ENCODE measurements at regions not wholly inside any gene's neighbourhood (a gene's known extent, or its start where the extent isn't known, plus 50 kb on each side); places are given as distances from the start of the nearest gene placed in this dataset.
"Not testable (repeated sequence)": the region's sequence is repeated elsewhere in the genome, so short reads cannot be mapped to it uniquely, and the experiment has no call there.

DNA sequence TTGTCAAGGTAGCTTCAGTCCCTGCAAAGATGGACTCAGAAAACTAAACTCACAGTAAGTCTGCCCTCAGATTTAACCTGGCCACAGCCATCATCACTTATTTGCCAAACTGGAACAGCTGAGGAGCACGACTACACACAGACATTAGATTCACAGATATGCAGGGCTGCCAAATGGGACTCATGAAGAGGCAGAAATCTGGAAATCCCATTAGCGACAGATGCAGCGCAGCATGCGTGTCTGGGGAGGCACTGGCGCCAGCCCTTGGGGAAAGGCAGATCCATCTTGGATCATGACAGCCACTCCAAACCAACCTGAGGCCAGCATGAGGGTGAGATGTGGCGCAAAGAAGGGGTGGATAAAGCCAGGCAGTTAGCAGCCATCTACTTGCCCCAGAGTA lies 160.7 kb upstream of the TSC22D2 start:
- no peak overlapping the region for H3K4me3 ChIP-seq (ENCODE audit: low read depth, low read length)
- H3K36me3 ChIP-seq (ENCODE audit: insufficient read depth): no peaks in the 10 kb centered on the region
- WGBS: 95% methylated on average over 6 of the region's 6 CpGs
- H3K27ac ChIP-seq (ENCODE audit: low read depth): no peak overlapping the region
- DNase-seq (ENCODE audit: extremely low spot score): no peak
- H3K4me1 ChIP-seq (ENCODE audit: insufficient read depth): no peaks in the 10 kb centered on the region

DNA sequence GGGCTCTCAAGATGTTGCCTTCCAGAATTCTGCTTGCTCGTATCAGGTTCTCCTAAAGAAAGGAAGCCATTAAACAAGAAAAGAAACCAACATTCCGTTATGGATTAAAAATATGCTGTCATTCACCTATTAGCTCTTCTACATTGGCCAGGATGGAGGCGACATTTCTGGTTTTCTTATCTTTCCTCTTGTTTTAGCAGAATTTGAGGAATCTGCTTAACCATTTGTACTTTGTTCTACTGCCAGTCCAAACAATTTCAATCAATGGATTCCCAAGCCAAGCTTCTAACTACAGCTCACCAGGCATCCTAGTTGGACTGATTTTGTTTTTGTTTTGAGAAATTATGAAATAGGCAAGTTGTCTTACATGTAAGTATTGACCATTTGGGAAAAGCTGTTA lies 164.6 kb upstream of the TSC22D2 start:
- Histone ChIP-seq H3K4me3 (ENCODE audit: low read depth, low read length) (no peak overlapping the region), H3K4me1 (ENCODE audit: insufficient read depth) (no peaks in the 10 kb centered on the region), H3K36me3 (ENCODE audit: insufficient read depth) (no peaks in the 10 kb centered on the region), H3K27ac (ENCODE audit: low read depth) (no peak overlapping the region)
- WGBS: 92% methylated on average over 3 of the region's 3 CpGs
- DNase-seq (ENCODE audit: extremely low spot score): no peak

- Histone ChIP-seq H3K36me3 (ENCODE audit: insufficient read depth) (no peaks in the 10 kb centered on the region), H3K4me1 (ENCODE audit: insufficient read depth) (no peaks in the 10 kb centered on the region), H3K27ac (ENCODE audit: low read depth) (no peak overlapping the region), H3K4me3 (ENCODE audit: low read depth, low read length) (no peak overlapping the region)
- DNase-seq (ENCODE audit: extremely low spot score): no peak
- WGBS: 56% methylated on average over 3 of the region's 3 CpGs
Observed at GRCh38 chr3:150242220-150242936, 165.7 kb upstream of the TSC22D2 start.

GRCh38 chr3:150240891-150241290 lies 167.2 kb upstream of the TSC22D2 start:
- no peak for DNase-seq (ENCODE audit: extremely low spot score)
- H3K4me3 ChIP-seq (ENCODE audit: low read depth, low read length): no peak overlapping the region
- H3K4me1 ChIP-seq (ENCODE audit: insufficient read depth): no peaks in the 10 kb centered on the region
- no peak overlapping the region for H3K27ac ChIP-seq (ENCODE audit: low read depth)
- 78% methylated on average over 2 of the region's 2 CpGs for whole genome bisulfite sequencing
- no peaks in the 10 kb centered on the region for H3K36me3 ChIP-seq (ENCODE audit: insufficient read depth)

- H3K27ac ChIP-seq (ENCODE audit: low read depth): no peak overlapping the region
- H3K4me1 ChIP-seq (ENCODE audit: insufficient read depth): no peaks in the 10 kb centered on the region
- WGBS: 17% methylated on average over 1 of the region's 1 CpG
- H3K36me3 ChIP-seq (ENCODE audit: insufficient read depth): no peaks in the 10 kb centered on the region
- no peak overlapping the region for H3K4me3 ChIP-seq (ENCODE audit: low read depth, low read length)
- no peak for DNase-seq (ENCODE audit: extremely low spot score)
Observed at GRCh38 chr3:150239766-150240165, 168.3 kb upstream of the TSC22D2 start.

- 68% methylated on average over 5 of the region's 5 CpGs for WGBS
- H3K4me1 ChIP-seq (ENCODE audit: insufficient read depth): no peaks in the 10 kb centered on the region
- no peak overlapping the region for H3K27ac ChIP-seq (ENCODE audit: low read depth)
- no peak for DNase-seq (ENCODE audit: extremely low spot score)
- no peaks in the 10 kb centered on the region for H3K36me3 ChIP-seq (ENCODE audit: insufficient read depth)
- no peak overlapping the region for H3K4me3 ChIP-seq (ENCODE audit: low read depth, low read length)
Observed at GRCh38 chr3:150238995-150239619, 169.0 kb upstream of the TSC22D2 start.

GRCh38 chr3:150238048-150238802 lies 169.9 kb upstream of the TSC22D2 start:
- H3K36me3 ChIP-seq (ENCODE audit: insufficient read depth): no peaks in the 10 kb centered on the region
- no peaks in the 10 kb centered on the region for H3K4me1 ChIP-seq (ENCODE audit: insufficient read depth)
- DNase-seq (ENCODE audit: extremely low spot score): no peak
- H3K4me3 ChIP-seq (ENCODE audit: low read depth, low read length): no peak overlapping the region
- H3K27ac ChIP-seq (ENCODE audit: low read depth): no peak overlapping the region
- 77% methylated on average over 9 of the region's 9 CpGs for WGBS

DNA sequence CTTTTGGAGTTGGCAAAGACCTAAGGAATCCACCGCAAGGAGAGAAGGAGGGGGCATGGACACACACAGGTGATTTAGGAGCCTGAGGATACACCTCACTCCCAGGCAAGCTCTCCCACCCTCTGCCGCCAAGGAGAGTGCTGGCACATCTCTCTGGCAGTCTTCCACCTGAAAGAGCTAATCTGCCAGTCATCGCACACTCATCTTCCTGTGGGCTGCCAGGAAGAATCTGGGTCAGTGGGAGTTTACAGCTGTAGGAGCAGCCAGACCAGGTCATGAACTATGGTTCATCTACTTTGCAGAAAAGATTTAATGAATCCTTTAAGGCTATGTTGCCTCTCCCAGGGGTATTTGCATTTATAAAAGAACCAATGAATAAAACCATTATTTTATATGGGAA lies 170.6 kb upstream of the TSC22D2 start:
- WGBS: 50% methylated on average over 3 of the region's 3 CpGs
- Histone ChIP-seq H3K36me3 (ENCODE audit: insufficient read depth) (no peaks in the 10 kb centered on the region), H3K4me3 (ENCODE audit: low read depth, low read length) (no peak overlapping the region), H3K4me1 (ENCODE audit: insufficient read depth) (no peaks in the 10 kb centered on the region), H3K27ac (ENCODE audit: low read depth) (no peak overlapping the region)
- no peak for DNase-seq (ENCODE audit: extremely low spot score)

DNA sequence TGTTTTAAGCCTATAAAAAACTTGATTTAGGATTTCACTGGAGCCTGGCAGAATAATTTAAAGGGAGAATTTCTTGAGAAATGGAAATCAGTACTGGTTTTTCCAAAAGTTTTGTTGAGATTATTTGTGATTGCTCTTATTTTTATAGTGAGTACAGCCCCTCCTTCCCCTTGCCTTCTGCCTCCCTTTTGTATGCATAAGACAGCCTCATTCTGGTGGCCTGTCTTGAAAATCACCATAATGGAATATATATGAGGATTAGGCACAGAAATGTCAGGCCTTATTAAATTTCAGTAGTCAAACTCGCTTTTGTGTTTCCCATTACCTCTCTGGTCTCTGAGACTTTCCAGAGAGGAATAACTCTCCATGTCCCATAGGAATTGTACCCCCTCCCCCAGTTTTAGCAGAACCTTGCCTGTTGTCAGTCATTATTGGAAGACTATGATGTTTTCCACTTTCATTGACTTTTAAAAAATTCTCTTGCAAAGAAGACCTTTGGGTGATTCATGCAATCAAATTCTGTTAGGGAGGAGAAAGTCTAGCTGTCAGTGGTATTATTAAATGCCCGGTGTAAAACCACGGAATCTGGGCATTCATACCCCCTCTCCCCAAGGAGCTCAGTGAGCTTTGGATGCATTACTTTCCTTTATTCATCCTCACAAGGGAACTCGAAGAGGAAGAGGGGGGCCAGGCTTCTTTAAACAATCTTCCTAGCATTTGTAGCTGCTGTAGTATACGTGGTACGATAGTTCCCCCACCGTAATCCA lies 171.6 kb upstream of the TSC22D2 start:
- Histone ChIP-seq H3K4me1 (ENCODE audit: insufficient read depth) (no peaks in the 10 kb centered on the region), H3K27ac (ENCODE audit: low read depth) (no peak overlapping the region), H3K36me3 (ENCODE audit: insufficient read depth) (no peaks in the 10 kb centered on the region), H3K4me3 (ENCODE audit: low read depth, low read length) (no peak overlapping the region)
- no peak for DNase-seq (ENCODE audit: extremely low spot score)
- WGBS: 58% methylated on average over 7 of the region's 7 CpGs

GRCh38 chr3:150235799-150236198 lies 172.3 kb upstream of the TSC22D2 start:
- H3K4me3 ChIP-seq (ENCODE audit: low read depth, low read length): no peak overlapping the region
- DNase-seq (ENCODE audit: extremely low spot score): no peak
- no peaks in the 10 kb centered on the region for H3K4me1 ChIP-seq (ENCODE audit: insufficient read depth)
- 29% methylated on average over 1 of the region's 1 CpG for WGBS
- no peaks in the 10 kb centered on the region for H3K36me3 ChIP-seq (ENCODE audit: insufficient read depth)
- no peak overlapping the region for H3K27ac ChIP-seq (ENCODE audit: low read depth)

DNA sequence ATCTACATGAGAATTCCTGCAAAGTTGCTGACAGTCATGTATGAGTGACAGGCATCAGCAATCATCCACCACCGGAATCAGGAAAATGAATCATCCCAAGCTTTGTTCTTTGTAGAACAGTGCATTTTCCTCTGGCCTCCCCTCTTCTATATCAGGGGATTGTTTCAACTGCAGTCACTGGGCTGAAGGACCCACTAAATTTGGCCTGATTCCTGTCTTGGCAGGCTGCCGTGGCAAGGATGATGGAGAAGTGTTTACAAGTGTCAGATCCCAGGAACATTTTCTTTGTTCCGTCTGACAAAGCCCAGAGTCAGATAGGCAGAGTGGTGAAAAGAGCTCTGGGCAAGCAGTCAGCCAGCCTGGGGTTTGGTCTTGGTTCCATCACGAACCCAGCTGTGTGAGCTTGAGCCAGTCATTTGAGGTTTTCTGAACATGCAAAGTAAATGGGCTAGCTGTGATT lies 175.1 kb upstream of the TSC22D2 start:
- 29% methylated on average over 4 of the region's 4 CpGs for WGBS
- H3K4me1 ChIP-seq (ENCODE audit: insufficient read depth): no peaks in the 10 kb centered on the region
- DNase-seq (ENCODE audit: extremely low spot score): no peak
- H3K36me3 ChIP-seq (ENCODE audit: insufficient read depth): no peaks in the 10 kb centered on the region
- H3K27ac ChIP-seq (ENCODE audit: low read depth): no peak overlapping the region
- no peak overlapping the region for H3K4me3 ChIP-seq (ENCODE audit: low read depth, low read length)

DNA sequence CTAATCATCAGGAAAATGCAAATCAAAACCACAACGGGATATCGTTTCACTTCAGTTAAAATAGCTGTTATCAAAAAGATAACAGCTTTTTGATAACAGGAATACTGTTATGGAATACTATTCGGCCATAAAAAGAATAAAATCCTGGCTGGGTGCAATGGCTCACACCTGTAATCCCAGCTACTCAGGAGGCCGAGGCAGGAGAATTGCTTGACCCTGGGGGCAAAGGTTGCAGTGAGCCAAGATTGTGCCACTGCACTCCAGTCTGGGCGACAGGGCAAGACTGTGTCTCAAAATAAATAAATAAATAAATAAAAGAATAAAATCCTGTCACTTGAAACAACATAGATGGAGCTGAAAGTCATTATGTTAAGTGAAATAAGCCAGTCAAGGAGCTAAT lies 178.1 kb upstream of the TSC22D2 start:
- Histone ChIP-seq H3K27ac (ENCODE audit: low read depth) (no peak overlapping the region), H3K4me3 (ENCODE audit: low read depth, low read length) (no peak overlapping the region), H3K4me1 (ENCODE audit: insufficient read depth) (no peaks in the 10 kb centered on the region), H3K36me3 (ENCODE audit: insufficient read depth) (no peaks in the 10 kb centered on the region)
- 82% methylated on average over 5 of the region's 5 CpGs for WGBS
- no peak for DNase-seq (ENCODE audit: extremely low spot score)

GRCh38 chr3:150228626-150229025 lies 179.5 kb upstream of the TSC22D2 start:
- not testable (repeated sequence) for H3K4me3 ChIP-seq (ENCODE audit: low read depth, low read length); DNase-seq (ENCODE audit: extremely low spot score); H3K27ac ChIP-seq (ENCODE audit: low read depth); H3K4me1 ChIP-seq (ENCODE audit: insufficient read depth); H3K36me3 ChIP-seq (ENCODE audit: insufficient read depth)
- WGBS: 64% methylated on average over 6 of the region's 6 CpGs
